K562 (cell line): ENCODE measurements at regions not wholly inside any gene's neighbourhood (a gene's known extent, or its start where the extent isn't known, plus 50 kb on each side); places are given as distances from the start of the nearest gene placed in this dataset.

ENCODE experiments used
- BACH1 ChIP-seq: fragments of 200-800 bp; sonication (Bioruptor generic); IDR thresholded peaks from 2 replicates; pipeline ENCODE4 v1.6.1; 2016; ENCODE audit warnings: missing genetic modification characterization, missing compliant biosample characterization
- FIP1L1 ChIP-seq: fragments of 200-400 bp; formaldehyde crosslinking; IDR thresholded peaks from 2 replicates; pipeline ENCODE4 v1.6.1; 2018; ENCODE audit warnings: mild to moderate bottlenecking, low read depth, low read length; ENCODE audit not compliant: poor library complexity, severe bottlenecking
- GABPB1 ChIP-seq: sonication (generic); formaldehyde crosslinking; IDR thresholded peaks from 2 replicates; pipeline ENCODE4 v1.8.0; 2022; ENCODE audit warnings: mild to moderate bottlenecking, missing genetic modification reagents
- KDM4B ChIP-seq, 2 experiments: fragments of 450-650 bp in 1 of 2; sonication (generic) in 1 of 2; IDR thresholded peaks; 2 replicates each; pipeline ENCODE4 v1.6.1; 2016 to 2017; ENCODE audit warnings: borderline replicate concordance in 2 of 2, antibody characterized with exemption in 1 of 2, low read depth in 1 of 2, mild to moderate bottlenecking in 1 of 2
- NFIC ChIP-seq: fragments of 450-650 bp; IDR thresholded peaks from 2 replicates; pipeline ENCODE4 v1.6.1; 2017; ENCODE audit warnings: mild to moderate bottlenecking, inconsistent platforms
- NFXL1 ChIP-seq: fragments of 450-650 bp; formaldehyde crosslinking; IDR thresholded peaks from 2 replicates; pipeline ENCODE4 v1.4.0; 2021; ENCODE audit warnings: mild to moderate bottlenecking
- PML ChIP-seq: IDR thresholded peaks from 2 replicates; pipeline ENCODE4 v1.6.1; 2012; ENCODE audit warnings: low read length, inconsistent platforms
- SAP30 ChIP-seq: fragments of 200-600 bp; sonication (generic); IDR thresholded peaks from 2 replicates; pipeline ENCODE4 v1.6.1; 2012; ENCODE audit warnings: borderline replicate concordance, low read depth, mild to moderate bottlenecking, moderate library complexity, low read length, control low read depth, inconsistent platforms; ENCODE audit not compliant: insufficient read depth, poor library complexity, severe bottlenecking
- TCF7L2 ChIP-seq: fragments of 150-350 bp; IDR thresholded peaks from 2 replicates; pipeline ENCODE4 v1.6.1; 2016; ENCODE audit warnings: low read depth, mild to moderate bottlenecking, low read length, moderate library complexity
- ZNF717 ChIP-seq: fragments of 250-450 bp; sonication (Bioruptor Pico); IDR thresholded peaks from 2 replicates; pipeline ENCODE4 v1.5.0; 2021
- TF ChIP-seq, protein P1 (sequence below), 2 experiments: IDR thresholded peaks in 1 of 2; conservative IDR thresholded peaks in 1 of 2; 2 replicates each; pipeline ENCODE4 v1.6.1; 2016; ENCODE audit warnings: low read depth in 2 of 2, mild to moderate bottlenecking in 1 of 2, missing compliant biosample characterization in 1 of 2, missing genetic modification characterization in 1 of 2, moderate library complexity in 1 of 2
- TF ChIP-seq, protein P2 (sequence below): sonication (generic); formaldehyde crosslinking; IDR thresholded peaks from 2 replicates; pipeline ENCODE4 v1.9.0; 2022; ENCODE audit warnings: mild to moderate bottlenecking, missing genetic modification reagents
- TF ChIP-seq, protein P3 (sequence below): sonication (generic); formaldehyde crosslinking; IDR thresholded peaks from 2 replicates; pipeline ENCODE4 v1.8.0; 2022; ENCODE audit warnings: mild to moderate bottlenecking, missing genetic modification reagents
- TF ChIP-seq, protein P4 (sequence below): sonication (generic); formaldehyde crosslinking; IDR thresholded peaks from 2 replicates; pipeline ENCODE4 v1.8.1; 2022; ENCODE audit warnings: missing genetic modification reagents

DNA sequence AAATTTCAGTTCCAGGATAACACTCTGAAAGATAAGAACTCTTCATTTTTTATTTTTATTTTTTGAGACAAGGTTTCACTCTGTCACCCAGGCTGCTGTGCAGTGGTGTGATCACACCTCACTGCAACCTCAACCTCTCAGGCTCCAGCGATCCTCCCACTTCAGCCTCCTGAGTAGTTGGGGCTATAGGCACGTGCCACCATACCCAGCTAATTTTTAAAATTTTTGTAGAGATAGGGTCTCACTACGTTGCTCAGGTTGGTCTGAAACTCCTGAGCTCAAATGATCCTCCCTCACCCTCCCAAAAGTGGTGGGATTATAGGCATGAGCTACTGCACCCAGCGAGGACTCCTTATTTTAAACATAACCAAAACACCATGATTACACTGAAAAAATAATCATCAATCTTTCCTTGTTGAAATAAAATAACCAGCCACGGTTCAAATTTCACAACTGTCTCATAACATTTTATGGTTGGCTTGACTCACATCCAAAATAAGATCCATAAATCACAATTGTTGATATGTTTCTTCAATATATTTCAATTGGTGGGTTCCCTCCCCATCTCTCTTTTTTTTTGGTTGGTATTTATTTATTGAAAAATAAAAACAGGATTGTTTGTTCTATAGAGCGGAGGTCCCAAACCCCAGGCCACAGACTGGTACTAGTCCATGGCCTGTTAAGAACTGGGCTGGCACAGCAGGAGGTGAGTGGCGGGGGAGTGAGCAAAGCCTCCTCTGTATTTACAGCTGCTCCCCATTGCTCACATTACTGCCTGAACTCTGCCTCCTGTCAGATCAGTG is 60.1 kb upstream of the FAM171A1 start:
- no peak for TF ChIP-seq PML
- no peak for TF ChIP-seq ZNF717 (CRISPR knock-in tag)
- TF ChIP-seq, protein P1, sequence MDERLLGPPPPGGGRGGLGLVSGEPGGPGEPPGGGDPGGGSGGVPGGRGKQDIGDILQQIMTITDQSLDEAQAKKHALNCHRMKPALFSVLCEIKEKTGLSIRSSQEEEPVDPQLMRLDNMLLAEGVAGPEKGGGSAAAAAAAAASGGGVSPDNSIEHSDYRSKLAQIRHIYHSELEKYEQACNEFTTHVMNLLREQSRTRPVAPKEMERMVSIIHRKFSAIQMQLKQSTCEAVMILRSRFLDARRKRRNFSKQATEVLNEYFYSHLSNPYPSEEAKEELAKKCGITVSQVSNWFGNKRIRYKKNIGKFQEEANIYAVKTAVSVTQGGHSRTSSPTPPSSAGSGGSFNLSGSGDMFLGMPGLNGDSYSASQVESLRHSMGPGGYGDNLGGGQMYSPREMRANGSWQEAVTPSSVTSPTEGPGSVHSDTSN (CRISPR knock-in tag; IDR thresholded peaks at IDR 0.05; ENCODE audit: low read depth) = no peak
- TF ChIP-seq, protein P1 (tag; conservative IDR thresholded peaks at IDR 0.05; ENCODE audit: low read depth) = no peak
- TF ChIP-seq TCF7L2 = no peak
- TF ChIP-seq GABPB1 (CRISPR knock-in tag) = no peak
- TF ChIP-seq, protein P2, sequence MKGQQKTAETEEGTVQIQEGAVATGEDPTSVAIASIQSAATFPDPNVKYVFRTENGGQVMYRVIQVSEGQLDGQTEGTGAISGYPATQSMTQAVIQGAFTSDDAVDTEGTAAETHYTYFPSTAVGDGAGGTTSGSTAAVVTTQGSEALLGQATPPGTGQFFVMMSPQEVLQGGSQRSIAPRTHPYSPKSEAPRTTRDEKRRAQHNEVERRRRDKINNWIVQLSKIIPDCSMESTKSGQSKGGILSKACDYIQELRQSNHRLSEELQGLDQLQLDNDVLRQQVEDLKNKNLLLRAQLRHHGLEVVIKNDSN (CRISPR knock-in tag) = no peak
- no peak for TF ChIP-seq BACH1 (tag)
- no peak for TF ChIP-seq NFXL1 (CRISPR knock-in tag)
- TF ChIP-seq FIP1L1 = no peak
- TF ChIP-seq, protein P3, sequence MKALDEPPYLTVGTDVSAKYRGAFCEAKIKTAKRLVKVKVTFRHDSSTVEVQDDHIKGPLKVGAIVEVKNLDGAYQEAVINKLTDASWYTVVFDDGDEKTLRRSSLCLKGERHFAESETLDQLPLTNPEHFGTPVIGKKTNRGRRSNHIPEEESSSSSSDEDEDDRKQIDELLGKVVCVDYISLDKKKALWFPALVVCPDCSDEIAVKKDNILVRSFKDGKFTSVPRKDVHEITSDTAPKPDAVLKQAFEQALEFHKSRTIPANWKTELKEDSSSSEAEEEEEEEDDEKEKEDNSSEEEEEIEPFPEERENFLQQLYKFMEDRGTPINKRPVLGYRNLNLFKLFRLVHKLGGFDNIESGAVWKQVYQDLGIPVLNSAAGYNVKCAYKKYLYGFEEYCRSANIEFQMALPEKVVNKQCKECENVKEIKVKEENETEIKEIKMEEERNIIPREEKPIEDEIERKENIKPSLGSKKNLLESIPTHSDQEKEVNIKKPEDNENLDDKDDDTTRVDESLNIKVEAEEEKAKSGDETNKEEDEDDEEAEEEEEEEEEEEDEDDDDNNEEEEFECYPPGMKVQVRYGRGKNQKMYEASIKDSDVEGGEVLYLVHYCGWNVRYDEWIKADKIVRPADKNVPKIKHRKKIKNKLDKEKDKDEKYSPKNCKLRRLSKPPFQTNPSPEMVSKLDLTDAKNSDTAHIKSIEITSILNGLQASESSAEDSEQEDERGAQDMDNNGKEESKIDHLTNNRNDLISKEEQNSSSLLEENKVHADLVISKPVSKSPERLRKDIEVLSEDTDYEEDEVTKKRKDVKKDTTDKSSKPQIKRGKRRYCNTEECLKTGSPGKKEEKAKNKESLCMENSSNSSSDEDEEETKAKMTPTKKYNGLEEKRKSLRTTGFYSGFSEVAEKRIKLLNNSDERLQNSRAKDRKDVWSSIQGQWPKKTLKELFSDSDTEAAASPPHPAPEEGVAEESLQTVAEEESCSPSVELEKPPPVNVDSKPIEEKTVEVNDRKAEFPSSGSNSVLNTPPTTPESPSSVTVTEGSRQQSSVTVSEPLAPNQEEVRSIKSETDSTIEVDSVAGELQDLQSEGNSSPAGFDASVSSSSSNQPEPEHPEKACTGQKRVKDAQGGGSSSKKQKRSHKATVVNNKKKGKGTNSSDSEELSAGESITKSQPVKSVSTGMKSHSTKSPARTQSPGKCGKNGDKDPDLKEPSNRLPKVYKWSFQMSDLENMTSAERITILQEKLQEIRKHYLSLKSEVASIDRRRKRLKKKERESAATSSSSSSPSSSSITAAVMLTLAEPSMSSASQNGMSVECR (CRISPR knock-in tag) = no peak
- no peak for TF ChIP-seq NFIC
- no peak for TF ChIP-seq SAP30
- no peak for TF ChIP-seq KDM4B (IDR thresholded peaks at IDR 0.05; ENCODE audit: borderline replicate concordance in 2 of 2, low read depth in 1 of 2)
- TF ChIP-seq, protein P4, sequence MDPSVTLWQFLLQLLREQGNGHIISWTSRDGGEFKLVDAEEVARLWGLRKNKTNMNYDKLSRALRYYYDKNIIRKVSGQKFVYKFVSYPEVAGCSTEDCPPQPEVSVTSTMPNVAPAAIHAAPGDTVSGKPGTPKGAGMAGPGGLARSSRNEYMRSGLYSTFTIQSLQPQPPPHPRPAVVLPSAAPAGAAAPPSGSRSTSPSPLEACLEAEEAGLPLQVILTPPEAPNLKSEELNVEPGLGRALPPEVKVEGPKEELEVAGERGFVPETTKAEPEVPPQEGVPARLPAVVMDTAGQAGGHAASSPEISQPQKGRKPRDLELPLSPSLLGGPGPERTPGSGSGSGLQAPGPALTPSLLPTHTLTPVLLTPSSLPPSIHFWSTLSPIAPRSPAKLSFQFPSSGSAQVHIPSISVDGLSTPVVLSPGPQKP = no peak
